Osteoblast (primary cell): ENCODE measurements at regions not wholly inside any gene's neighbourhood (a gene's known extent, or its start where the extent isn't known, plus 50 kb on each side); places are given as distances from the start of the nearest gene placed in this dataset.
A peak's percentile ranks its signal among the peaks of the same experiment; 100 is the strongest.

ENCODE experiments used
- DNase-seq: peaks from one replicate; pipeline ENCODE4 v3.0.0; 2011; ENCODE audit warnings: low spot score, mixed read lengths; ENCODE audit not compliant: insufficient read length; ENCODE audit errors: missing footprints
- H2AFZ ChIP-seq: 2 replicates; pipeline ENCODE4 v1.6.0; 2011; ENCODE audit warnings: mild to moderate bottlenecking, low read length
- H3K27ac ChIP-seq: 2 replicates; pipeline ENCODE4 v1.5.1; 2011; ENCODE audit warnings: mild to moderate bottlenecking, low read depth, low read length, moderate library complexity
- H3K27me3 ChIP-seq: 2 replicates; pipeline ENCODE4 v1.6.0; 2012; ENCODE audit warnings: mild to moderate bottlenecking, control low read depth, inconsistent platforms, low read length, moderate library complexity; ENCODE audit not compliant: insufficient read depth
- H3K36me3 ChIP-seq: 2 replicates; pipeline ENCODE4 v1.5.1; 2011; ENCODE audit warnings: mild to moderate bottlenecking, low read length, control low read depth, moderate library complexity; ENCODE audit not compliant: insufficient read depth
- H3K4me1 ChIP-seq: 2 replicates; pipeline ENCODE4 v1.5.1; 2011; ENCODE audit warnings: mild to moderate bottlenecking, low read length, control low read depth, moderate library complexity; ENCODE audit not compliant: insufficient read depth
- H3K4me2 ChIP-seq: 2 replicates; pipeline ENCODE4 v1.6.0; 2011; ENCODE audit warnings: mild to moderate bottlenecking, low read length; ENCODE audit not compliant: insufficient read depth
- H3K4me3 ChIP-seq: fragments of 200-600 bp; sonication (generic); 3 replicates; pipeline ENCODE4 v1.5.1; 2012; ENCODE audit warnings: mild to moderate bottlenecking, low read length, inconsistent platforms; ENCODE audit not compliant: insufficient read depth
- H3K79me2 ChIP-seq: 2 replicates; pipeline ENCODE4 v1.6.0; 2012; ENCODE audit warnings: mild to moderate bottlenecking, low read length, control low read depth, inconsistent platforms; ENCODE audit not compliant: insufficient read depth
- H3K9me3 ChIP-seq: 2 replicates; pipeline ENCODE4 v1.5.1; 2011; ENCODE audit warnings: low read depth, low read length, control low read depth
- H4K20me1 ChIP-seq: 2 replicates; pipeline ENCODE4 v1.6.0; 2012; ENCODE audit warnings: mild to moderate bottlenecking, low read length, control low read depth; ENCODE audit not compliant: insufficient read depth
- CTCF ChIP-seq: IDR thresholded peaks from 2 replicates; pipeline ENCODE4 v1.5.1; 2011; ENCODE audit warnings: mild to moderate bottlenecking, low read depth, low read length, moderate library complexity; ENCODE audit errors: extremely low read depth

- Histone ChIP-seq H4K20me1 (no peaks in the 10 kb centered on the region), H2AFZ (no peak overlapping the region), H3K9me3 (no peaks in the 10 kb centered on the region), H3K36me3 (no peaks in the 10 kb centered on the region), H3K4me1 (no peaks in the 10 kb centered on the region), H3K4me2 (no peak overlapping the region), H3K79me2 (no peaks in the 10 kb centered on the region), H3K27me3 (no peaks in the 10 kb centered on the region), H3K4me3 (no peak overlapping the region), H3K27ac (no peak overlapping the region)
- no peak for DNase-seq
- no peak for TF ChIP-seq CTCF
These were observed 283.9 kb upstream of the ACVR2A start for GRCh38 chr2:147560810-147561535.

GRCh38 chr2:147559070-147559725 is 285.6 kb upstream of the ACVR2A start:
- no peak for TF ChIP-seq CTCF
- no peaks in the 10 kb centered on the region for H3K79me2 ChIP-seq
- no peak overlapping the region for H3K4me2 ChIP-seq
- H4K20me1 ChIP-seq: no peaks in the 10 kb centered on the region
- H3K36me3 ChIP-seq: no peaks in the 10 kb centered on the region
- no peaks in the 10 kb centered on the region for H3K9me3 ChIP-seq
- DNase-seq: peak; percentile 15
- H3K4me3 ChIP-seq: no peak overlapping the region
- no peak overlapping the region for H2AFZ ChIP-seq
- H3K27me3 ChIP-seq: no peaks in the 10 kb centered on the region
- no peaks in the 10 kb centered on the region for H3K4me1 ChIP-seq
- no peak overlapping the region for H3K27ac ChIP-seq

GRCh38 chr2:147558620-147559019 is 286.2 kb upstream of the ACVR2A start:
- no peak overlapping the region for H3K4me2 ChIP-seq
- no peaks in the 10 kb centered on the region for H3K36me3 ChIP-seq
- H3K27me3 ChIP-seq: no peaks in the 10 kb centered on the region
- H3K79me2 ChIP-seq: no peaks in the 10 kb centered on the region
- no peak overlapping the region for H3K4me3 ChIP-seq
- H3K4me1 ChIP-seq: no peaks in the 10 kb centered on the region
- no peak overlapping the region for H2AFZ ChIP-seq
- DNase-seq: no peak
- H3K9me3 ChIP-seq: no peaks in the 10 kb centered on the region
- H4K20me1 ChIP-seq: no peaks in the 10 kb centered on the region
- no peak overlapping the region for H3K27ac ChIP-seq
- TF ChIP-seq CTCF: no peak

DNA sequence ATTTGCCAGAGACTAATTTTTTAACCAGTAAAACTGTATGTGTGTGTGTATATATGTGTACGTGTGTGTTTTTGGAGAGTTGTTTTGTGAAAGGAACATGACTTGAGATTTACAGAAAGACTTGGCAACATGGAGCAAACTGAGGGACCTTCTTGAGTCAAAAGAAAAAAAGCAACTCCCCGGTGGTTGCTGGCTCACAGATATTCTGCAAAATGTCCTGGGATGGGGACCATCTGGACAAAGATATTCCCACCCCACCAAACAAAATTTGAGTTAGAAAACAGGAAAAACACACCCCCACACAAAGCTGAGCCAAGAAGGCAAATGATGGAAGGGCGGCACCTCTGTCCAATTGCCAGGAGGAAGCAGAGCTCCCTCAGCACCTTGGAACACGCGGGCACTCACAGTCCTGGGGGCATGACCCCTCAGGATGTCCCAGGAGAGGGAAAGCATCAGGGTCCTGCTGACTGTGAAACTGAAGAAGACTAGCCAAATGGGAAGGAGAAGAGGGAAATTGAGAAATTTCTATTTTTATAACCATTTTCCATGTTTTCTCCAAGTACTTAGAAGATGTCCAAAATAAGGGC is 290.2 kb upstream of the ACVR2A start:
- no peak for DNase-seq
- Histone ChIP-seq H3K4me3 (no peak overlapping the region), H3K9me3 (no peaks in the 10 kb centered on the region), H4K20me1 (no peaks in the 10 kb centered on the region), H3K36me3 (no peaks in the 10 kb centered on the region), H2AFZ (no peak overlapping the region), H3K79me2 (no peaks in the 10 kb centered on the region), H3K4me2 (no peak overlapping the region), H3K27me3 (no peaks in the 10 kb centered on the region), H3K27ac (no peak overlapping the region), H3K4me1 (no peaks in the 10 kb centered on the region)
- no peak for TF ChIP-seq CTCF
